WTC11 (cell line): ENCODE measurements at regions not wholly inside any gene's neighbourhood (a gene's known extent, or its start where the extent isn't known, plus 50 kb on each side); places are given as distances from the start of the nearest gene placed in this dataset.

ENCODE experiments used
- ATAC-seq: fragments of 200-7000 bp; cut with Tn5 transposase; 2 replicates; pipeline ENCODE4 v1.10.0; 2021; ENCODE audit warnings: mild to moderate bottlenecking, moderate library complexity
- CTCF ChIA-PET: fragments of 300-600 bp; sonication (Branson Sonifier 250); formaldehyde crosslinking; loops from one replicate; lab custom pipeline; 2021; ENCODE audit warnings: antibody characterized with exemption; lab: Charles Lee
- POLR2A ChIA-PET: fragments of 350-600 bp; sonication (Branson Sonifier 250); formaldehyde crosslinking; loops from one replicate; lab custom pipeline; 2021; ENCODE audit warnings: antibody characterized with exemption; lab: Charles Lee
- DNase-seq: peaks from one replicate; pipeline ENCODE4 v3.0.0; 2021; ENCODE audit warnings: low spot score
- H3K27ac Mint-ChIP-seq: 2 replicates; pipeline ENCODE4 v1.8.0; 2021; ENCODE audit warnings: mixed read lengths
- H3K27me3 Mint-ChIP-seq: 2 replicates; pipeline ENCODE4 v1.8.0; 2021; ENCODE audit warnings: low read depth, mild to moderate bottlenecking, moderate library complexity, mixed read lengths
- H3K36me3 Mint-ChIP-seq: 2 replicates; pipeline ENCODE4 v1.8.0; 2021; ENCODE audit warnings: mixed read lengths
- H3K4me1 Mint-ChIP-seq: 2 replicates; pipeline ENCODE4 v1.8.0; 2022; ENCODE audit warnings: mixed read lengths
- H3K4me3 Mint-ChIP-seq: 2 replicates; pipeline ENCODE4 v1.8.0; 2021; ENCODE audit warnings: mild to moderate bottlenecking, moderate library complexity, mixed read lengths
- H3K9me3 Mint-ChIP-seq: 2 replicates; pipeline ENCODE4 v1.8.0; 2021; ENCODE audit warnings: mixed read lengths
- ATF3 ChIP-seq: sonication (generic); formaldehyde crosslinking; conservative IDR thresholded peaks from 2 replicates; pipeline ENCODE4 v1.8.1; 2022; ENCODE audit warnings: mild to moderate bottlenecking, missing genetic modification reagents
- ELF4 ChIP-seq: sonication (generic); formaldehyde crosslinking; IDR thresholded peaks from 2 replicates; pipeline ENCODE4 v1.8.1; 2022; ENCODE audit warnings: low read depth, mild to moderate bottlenecking, moderate library complexity, missing genetic modification reagents
- FOXK1 ChIP-seq: sonication (generic); formaldehyde crosslinking; IDR thresholded peaks from 2 replicates; pipeline ENCODE4 v1.8.0; 2022; ENCODE audit warnings: mild to moderate bottlenecking, moderate library complexity, missing genetic modification reagents
- KAT7 ChIP-seq: sonication (generic); formaldehyde crosslinking; IDR thresholded peaks from 2 replicates; pipeline ENCODE4 v1.8.1; 2023; ENCODE audit warnings: missing genetic modification reagents, mild to moderate bottlenecking, borderline replicate concordance
- MLX ChIP-seq: sonication (generic); formaldehyde crosslinking; IDR thresholded peaks from 2 replicates; pipeline ENCODE4 v1.8.1; 2023; ENCODE audit warnings: mild to moderate bottlenecking, missing genetic modification reagents, moderate library complexity
- NR3C1 ChIP-seq: sonication (generic); formaldehyde crosslinking; conservative IDR thresholded peaks from 2 replicates; pipeline ENCODE4 v1.8.1; 2023; ENCODE audit warnings: low read depth, mild to moderate bottlenecking, missing genetic modification reagents
- STAT6 ChIP-seq: sonication (generic); formaldehyde crosslinking; conservative IDR thresholded peaks from 2 replicates; pipeline ENCODE4 v1.8.1; 2023; ENCODE audit warnings: mild to moderate bottlenecking, low read depth, missing genetic modification reagents, moderate library complexity
- TEAD1 ChIP-seq: sonication (generic); formaldehyde crosslinking; IDR thresholded peaks from 2 replicates; pipeline ENCODE4 v1.8.0; 2022; ENCODE audit warnings: mild to moderate bottlenecking, missing genetic modification reagents
- TP53 ChIP-seq: sonication (generic); formaldehyde crosslinking; IDR thresholded peaks from 2 replicates; pipeline ENCODE4 v1.8.1; 2023; ENCODE audit warnings: mild to moderate bottlenecking, missing genetic modification reagents
- ZNF232 ChIP-seq: sonication (generic); formaldehyde crosslinking; IDR thresholded peaks from 2 replicates; pipeline ENCODE4 v1.8.0; 2022; ENCODE audit warnings: mild to moderate bottlenecking, missing genetic modification reagents
- ZNF396 ChIP-seq: fragments of 250-450 bp; sonication (Bioruptor Pico); IDR thresholded peaks from 2 replicates; pipeline ENCODE4 v1.8.0; 2021; ENCODE audit warnings: mild to moderate bottlenecking, moderate library complexity, borderline replicate concordance
- TF ChIP-seq, protein P1 (sequence below): sonication (generic); formaldehyde crosslinking; IDR thresholded peaks from 2 replicates; pipeline ENCODE4 v1.8.1; 2022; ENCODE audit warnings: mild to moderate bottlenecking, missing genetic modification reagents, moderate library complexity, borderline replicate concordance
- TF ChIP-seq, protein P2 (sequence below): fragments of 250-450 bp; sonication (Bioruptor Pico); IDR thresholded peaks from 2 replicates; pipeline ENCODE4 v1.9.0; 2021; ENCODE audit warnings: moderate library complexity, mild to moderate bottlenecking, inconsistent platforms, borderline replicate concordance
- TF ChIP-seq, protein P3 (sequence below): fragments of 250-450 bp; sonication (Bioruptor Pico); IDR thresholded peaks from 2 replicates; pipeline ENCODE4 v1.9.0; 2021; ENCODE audit warnings: mild to moderate bottlenecking, borderline replicate concordance
- TF ChIP-seq, protein P4 (sequence below): fragments of 200-600 bp; IDR thresholded peaks from 2 replicates; pipeline ENCODE4 v1.8.0; 2022; ENCODE audit warnings: antibody characterized with exemption
- TF ChIP-seq, protein P5 (sequence below): sonication (generic); formaldehyde crosslinking; IDR thresholded peaks from 2 replicates; pipeline ENCODE4 v1.8.0; 2022; ENCODE audit warnings: mild to moderate bottlenecking, missing genetic modification reagents

DNA sequence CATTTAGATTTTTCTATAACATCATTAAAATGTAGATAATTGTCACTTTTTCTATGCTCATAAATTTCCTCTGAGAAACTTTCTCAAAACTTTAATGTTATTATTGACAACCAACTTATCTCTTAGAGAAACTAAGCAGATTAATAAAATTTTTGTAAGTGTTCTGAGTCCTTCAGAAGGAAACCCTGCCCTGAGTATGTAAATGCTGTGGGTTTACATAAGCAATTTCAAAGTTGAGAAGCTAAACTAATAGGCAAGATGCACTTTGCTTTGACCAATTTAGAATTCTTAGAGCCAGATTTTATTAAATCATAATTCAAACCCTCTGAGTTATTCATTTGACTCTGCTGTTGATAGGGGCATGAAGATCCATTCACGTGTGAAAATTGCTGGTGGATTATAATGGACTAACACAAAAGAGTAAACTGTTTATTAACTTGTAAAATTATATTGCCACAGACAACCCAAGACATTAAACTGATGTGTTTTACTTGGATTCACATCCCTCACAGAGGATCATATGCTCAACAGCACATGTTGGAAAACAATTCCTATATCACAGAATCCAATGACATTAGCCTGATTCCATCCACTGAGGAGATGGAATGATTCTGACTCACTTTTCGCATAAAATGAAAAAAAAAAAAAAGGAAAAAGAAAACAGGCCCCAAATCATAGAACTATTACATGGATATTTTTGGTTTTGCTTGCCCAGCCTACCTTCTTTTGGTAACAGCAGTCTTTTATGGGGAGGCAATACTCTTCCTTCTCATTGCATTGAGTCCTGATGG lies 453.7 kb upstream of the HTR2A start:
- ChIA-PET POLR2A (no interaction called here), CTCF (no interaction called here)
- ATAC-seq: no peak

DNA sequence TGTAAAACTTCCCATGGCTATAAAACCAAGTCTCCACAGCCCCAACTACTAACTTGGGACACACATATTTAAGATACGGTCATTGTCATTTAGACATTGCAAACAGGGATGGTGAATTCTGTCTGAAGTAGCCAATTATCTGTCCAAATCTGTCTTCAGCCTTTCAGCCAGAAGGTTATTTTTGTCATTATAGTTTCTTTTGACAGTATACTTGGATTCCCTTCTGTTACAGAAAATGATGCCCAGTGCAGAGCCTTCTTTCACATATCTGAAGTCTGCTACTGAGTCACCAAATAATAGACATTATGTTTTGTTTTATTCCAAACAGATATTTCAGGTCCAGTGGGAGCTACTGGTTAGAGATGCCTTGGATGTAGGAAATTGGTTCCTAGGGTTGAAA lies 452.4 kb upstream of the HTR2A start:
- CTCF ChIA-PET: no interaction called here
- H3K4me1 Mint-ChIP-seq: no peaks in the 10 kb centered on the region
- DNase-seq (no peak), ATAC-seq (no peak)
- POLR2A ChIA-PET: no interaction called here
- H3K9me3 Mint-ChIP-seq: peaks cover 7% of the 10 kb centered on the region
- no peak overlapping the region for H3K27ac Mint-ChIP-seq
- H3K27me3 Mint-ChIP-seq: no peaks in the 10 kb centered on the region
- peaks cover under 1% of the 10 kb centered on the region; the same call in 1 of the 2 replicates for H3K36me3 Mint-ChIP-seq
- no peak overlapping the region for H3K4me3 Mint-ChIP-seq
- TF ChIP-seq STAT6: no peak
- TF ChIP-seq ELF4: no peak
- no peak for TF ChIP-seq ZNF396
- no peak for TF ChIP-seq MLX (CRISPR knock-in tag)
- TF ChIP-seq FOXK1 (CRISPR knock-in tag): no peak
- no peak for TF ChIP-seq ATF3 (CRISPR knock-in tag)
- no peak for TF ChIP-seq KAT7
- no peak for TF ChIP-seq ZNF232
- no peak for TF ChIP-seq TEAD1 (CRISPR knock-in tag)

More for the DNA sequence above, 453.7 kb upstream of the HTR2A start:
- H3K4me3 Mint-ChIP-seq: no peak overlapping the region
- DNase-seq: no peak
- H3K4me1 Mint-ChIP-seq: no peaks in the 10 kb centered on the region
- H3K9me3 Mint-ChIP-seq: peaks cover 4% of the 10 kb centered on the region
- no peaks in the 10 kb centered on the region for H3K27me3 Mint-ChIP-seq
- TF ChIP-seq, protein P1, sequence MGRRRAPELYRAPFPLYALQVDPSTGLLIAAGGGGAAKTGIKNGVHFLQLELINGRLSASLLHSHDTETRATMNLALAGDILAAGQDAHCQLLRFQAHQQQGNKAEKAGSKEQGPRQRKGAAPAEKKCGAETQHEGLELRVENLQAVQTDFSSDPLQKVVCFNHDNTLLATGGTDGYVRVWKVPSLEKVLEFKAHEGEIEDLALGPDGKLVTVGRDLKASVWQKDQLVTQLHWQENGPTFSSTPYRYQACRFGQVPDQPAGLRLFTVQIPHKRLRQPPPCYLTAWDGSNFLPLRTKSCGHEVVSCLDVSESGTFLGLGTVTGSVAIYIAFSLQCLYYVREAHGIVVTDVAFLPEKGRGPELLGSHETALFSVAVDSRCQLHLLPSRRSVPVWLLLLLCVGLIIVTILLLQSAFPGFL (CRISPR knock-in tag): no peak
- TF ChIP-seq, protein P2, sequence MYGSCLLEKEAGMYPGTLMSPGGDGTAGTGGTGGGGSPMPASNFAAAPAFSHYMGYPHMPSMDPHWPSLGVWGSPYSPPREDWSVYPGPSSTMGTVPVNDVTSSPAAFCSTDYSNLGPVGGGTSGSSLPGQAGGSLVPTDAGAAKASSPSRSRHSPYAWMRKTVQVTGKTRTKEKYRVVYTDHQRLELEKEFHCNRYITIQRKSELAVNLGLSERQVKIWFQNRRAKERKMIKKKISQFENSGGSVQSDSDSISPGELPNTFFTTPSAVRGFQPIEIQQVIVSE (CRISPR knock-in tag): no peak
- TF ChIP-seq, protein P3, sequence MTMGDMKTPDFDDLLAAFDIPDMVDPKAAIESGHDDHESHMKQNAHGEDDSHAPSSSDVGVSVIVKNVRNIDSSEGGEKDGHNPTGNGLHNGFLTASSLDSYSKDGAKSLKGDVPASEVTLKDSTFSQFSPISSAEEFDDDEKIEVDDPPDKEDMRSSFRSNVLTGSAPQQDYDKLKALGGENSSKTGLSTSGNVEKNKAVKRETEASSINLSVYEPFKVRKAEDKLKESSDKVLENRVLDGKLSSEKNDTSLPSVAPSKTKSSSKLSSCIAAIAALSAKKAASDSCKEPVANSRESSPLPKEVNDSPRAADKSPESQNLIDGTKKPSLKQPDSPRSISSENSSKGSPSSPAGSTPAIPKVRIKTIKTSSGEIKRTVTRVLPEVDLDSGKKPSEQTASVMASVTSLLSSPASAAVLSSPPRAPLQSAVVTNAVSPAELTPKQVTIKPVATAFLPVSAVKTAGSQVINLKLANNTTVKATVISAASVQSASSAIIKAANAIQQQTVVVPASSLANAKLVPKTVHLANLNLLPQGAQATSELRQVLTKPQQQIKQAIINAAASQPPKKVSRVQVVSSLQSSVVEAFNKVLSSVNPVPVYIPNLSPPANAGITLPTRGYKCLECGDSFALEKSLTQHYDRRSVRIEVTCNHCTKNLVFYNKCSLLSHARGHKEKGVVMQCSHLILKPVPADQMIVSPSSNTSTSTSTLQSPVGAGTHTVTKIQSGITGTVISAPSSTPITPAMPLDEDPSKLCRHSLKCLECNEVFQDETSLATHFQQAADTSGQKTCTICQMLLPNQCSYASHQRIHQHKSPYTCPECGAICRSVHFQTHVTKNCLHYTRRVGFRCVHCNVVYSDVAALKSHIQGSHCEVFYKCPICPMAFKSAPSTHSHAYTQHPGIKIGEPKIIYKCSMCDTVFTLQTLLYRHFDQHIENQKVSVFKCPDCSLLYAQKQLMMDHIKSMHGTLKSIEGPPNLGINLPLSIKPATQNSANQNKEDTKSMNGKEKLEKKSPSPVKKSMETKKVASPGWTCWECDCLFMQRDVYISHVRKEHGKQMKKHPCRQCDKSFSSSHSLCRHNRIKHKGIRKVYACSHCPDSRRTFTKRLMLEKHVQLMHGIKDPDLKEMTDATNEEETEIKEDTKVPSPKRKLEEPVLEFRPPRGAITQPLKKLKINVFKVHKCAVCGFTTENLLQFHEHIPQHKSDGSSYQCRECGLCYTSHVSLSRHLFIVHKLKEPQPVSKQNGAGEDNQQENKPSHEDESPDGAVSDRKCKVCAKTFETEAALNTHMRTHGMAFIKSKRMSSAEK (CRISPR knock-in tag): no peak
- TF ChIP-seq, protein P4, sequence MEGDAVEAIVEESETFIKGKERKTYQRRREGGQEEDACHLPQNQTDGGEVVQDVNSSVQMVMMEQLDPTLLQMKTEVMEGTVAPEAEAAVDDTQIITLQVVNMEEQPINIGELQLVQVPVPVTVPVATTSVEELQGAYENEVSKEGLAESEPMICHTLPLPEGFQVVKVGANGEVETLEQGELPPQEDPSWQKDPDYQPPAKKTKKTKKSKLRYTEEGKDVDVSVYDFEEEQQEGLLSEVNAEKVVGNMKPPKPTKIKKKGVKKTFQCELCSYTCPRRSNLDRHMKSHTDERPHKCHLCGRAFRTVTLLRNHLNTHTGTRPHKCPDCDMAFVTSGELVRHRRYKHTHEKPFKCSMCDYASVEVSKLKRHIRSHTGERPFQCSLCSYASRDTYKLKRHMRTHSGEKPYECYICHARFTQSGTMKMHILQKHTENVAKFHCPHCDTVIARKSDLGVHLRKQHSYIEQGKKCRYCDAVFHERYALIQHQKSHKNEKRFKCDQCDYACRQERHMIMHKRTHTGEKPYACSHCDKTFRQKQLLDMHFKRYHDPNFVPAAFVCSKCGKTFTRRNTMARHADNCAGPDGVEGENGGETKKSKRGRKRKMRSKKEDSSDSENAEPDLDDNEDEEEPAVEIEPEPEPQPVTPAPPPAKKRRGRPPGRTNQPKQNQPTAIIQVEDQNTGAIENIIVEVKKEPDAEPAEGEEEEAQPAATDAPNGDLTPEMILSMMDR: no peak
- TF ChIP-seq TP53 (CRISPR knock-in tag): no peak
- no peak for TF ChIP-seq NR3C1 (CRISPR knock-in tag)
- TF ChIP-seq, protein P5, sequence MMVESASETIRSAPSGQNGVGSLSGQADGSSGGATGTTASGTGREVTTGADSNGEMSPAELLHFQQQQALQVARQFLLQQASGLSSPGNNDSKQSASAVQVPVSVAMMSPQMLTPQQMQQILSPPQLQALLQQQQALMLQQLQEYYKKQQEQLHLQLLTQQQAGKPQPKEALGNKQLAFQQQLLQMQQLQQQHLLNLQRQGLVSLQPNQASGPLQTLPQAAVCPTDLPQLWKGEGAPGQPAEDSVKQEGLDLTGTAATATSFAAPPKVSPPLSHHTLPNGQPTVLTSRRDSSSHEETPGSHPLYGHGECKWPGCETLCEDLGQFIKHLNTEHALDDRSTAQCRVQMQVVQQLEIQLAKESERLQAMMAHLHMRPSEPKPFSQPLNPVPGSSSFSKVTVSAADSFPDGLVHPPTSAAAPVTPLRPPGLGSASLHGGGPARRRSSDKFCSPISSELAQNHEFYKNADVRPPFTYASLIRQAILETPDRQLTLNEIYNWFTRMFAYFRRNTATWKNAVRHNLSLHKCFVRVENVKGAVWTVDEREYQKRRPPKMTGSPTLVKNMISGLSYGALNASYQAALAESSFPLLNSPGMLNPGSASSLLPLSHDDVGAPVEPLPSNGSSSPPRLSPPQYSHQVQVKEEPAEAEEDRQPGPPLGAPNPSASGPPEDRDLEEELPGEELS (CRISPR knock-in tag): no peak
- H3K36me3 Mint-ChIP-seq: peaks cover 1% of the 10 kb centered on the region; the same call in 1 of the 2 replicates
- H3K27ac Mint-ChIP-seq: no peak overlapping the region
